DND-41 (cell line): ENCODE measurements at regions not wholly inside any gene's neighbourhood (a gene's known extent, or its start where the extent isn't known, plus 50 kb on each side); places are given as distances from the start of the nearest gene placed in this dataset.

ENCODE experiments used
- EZH2 ChIP-seq: IDR thresholded peaks from 3 replicates; pipeline ENCODE4 v1.6.1; 2012; ENCODE audit warnings: borderline replicate concordance, low read depth, mild to moderate bottlenecking, moderate library complexity, low read length, inconsistent platforms; ENCODE audit not compliant: severe bottlenecking
- TF ChIP-seq, protein P1 (sequence below): IDR thresholded peaks from 2 replicates; pipeline ENCODE4 v1.5.1; 2012; ENCODE audit warnings: borderline replicate concordance, low read length, moderate library complexity, mild to moderate bottlenecking; ENCODE audit not compliant: poor library complexity, severe bottlenecking; ENCODE audit errors: extremely low read depth

- TF ChIP-seq, protein P1, sequence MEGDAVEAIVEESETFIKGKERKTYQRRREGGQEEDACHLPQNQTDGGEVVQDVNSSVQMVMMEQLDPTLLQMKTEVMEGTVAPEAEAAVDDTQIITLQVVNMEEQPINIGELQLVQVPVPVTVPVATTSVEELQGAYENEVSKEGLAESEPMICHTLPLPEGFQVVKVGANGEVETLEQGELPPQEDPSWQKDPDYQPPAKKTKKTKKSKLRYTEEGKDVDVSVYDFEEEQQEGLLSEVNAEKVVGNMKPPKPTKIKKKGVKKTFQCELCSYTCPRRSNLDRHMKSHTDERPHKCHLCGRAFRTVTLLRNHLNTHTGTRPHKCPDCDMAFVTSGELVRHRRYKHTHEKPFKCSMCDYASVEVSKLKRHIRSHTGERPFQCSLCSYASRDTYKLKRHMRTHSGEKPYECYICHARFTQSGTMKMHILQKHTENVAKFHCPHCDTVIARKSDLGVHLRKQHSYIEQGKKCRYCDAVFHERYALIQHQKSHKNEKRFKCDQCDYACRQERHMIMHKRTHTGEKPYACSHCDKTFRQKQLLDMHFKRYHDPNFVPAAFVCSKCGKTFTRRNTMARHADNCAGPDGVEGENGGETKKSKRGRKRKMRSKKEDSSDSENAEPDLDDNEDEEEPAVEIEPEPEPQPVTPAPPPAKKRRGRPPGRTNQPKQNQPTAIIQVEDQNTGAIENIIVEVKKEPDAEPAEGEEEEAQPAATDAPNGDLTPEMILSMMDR, result no peak
- TF ChIP-seq EZH2, result no peak
These were observed 1064.0 kb upstream of the SEMA6A start for GRCh38 chr5:117638581-117638980.
